ENCODE measurements at regions not wholly inside any gene's neighbourhood (a gene's known extent, or its start where the extent isn't known, plus 50 kb on each side); places are given as distances from the start of the nearest gene placed in this dataset.

DNA sequence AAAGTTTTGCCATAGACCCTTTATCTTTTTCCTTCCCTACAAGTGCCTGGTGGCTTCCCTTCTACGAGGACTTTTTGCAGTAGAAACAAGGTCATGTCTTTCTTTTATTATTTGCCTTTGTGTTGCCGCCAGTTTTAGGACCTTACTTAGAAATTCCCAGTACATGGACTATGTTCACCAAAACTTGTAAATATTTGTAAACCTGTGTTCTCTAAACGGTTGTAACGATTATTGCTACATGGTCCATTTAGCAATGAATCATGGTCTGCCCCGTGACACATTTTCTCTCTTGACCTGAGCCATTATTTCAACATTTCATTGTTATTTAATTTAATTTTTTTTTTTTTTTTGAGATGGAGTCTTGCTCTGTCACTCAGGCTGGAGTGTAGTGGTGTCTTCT lies 110.7 kb downstream of the MFAP3L start (continued):
- TF ChIP-seq CHD7 (IDR thresholded peaks at IDR 0.05; ENCODE audit: insufficient replicate concordance, low read length) (no peak), HDAC2 (IDR thresholded peaks at IDR 0.05; ENCODE audit: borderline replicate concordance in 1 of 2, low read depth in 2 of 2, low read length in 2 of 2) (no peak), ASH2L (IDR thresholded peaks at IDR 0.05; ENCODE audit: low read length) (no peak), SP1 (IDR thresholded peaks at IDR 0.05; ENCODE audit: low read depth, low read length) (no peak), SP4 (IDR thresholded peaks at IDR 0.05; ENCODE audit: low read length) (no peak), POLR2AphosphoS5 (IDR thresholded peaks at IDR 0.05; ENCODE audit: low read depth, low read length) (no peak), POU5F1 (IDR thresholded peaks at IDR 0.05; ENCODE audit: low read depth, low read length) (no peak), SP2 (IDR thresholded peaks at IDR 0.05; ENCODE audit: low read length) (no peak), TAF7 (optimal IDR thresholded peaks at IDR 0.05; ENCODE audit: borderline replicate concordance, low read depth, low read length) (no peak), TCF12 (IDR thresholded peaks at IDR 0.05; ENCODE audit: low read depth, low read length) (no peak), SAP30 (IDR thresholded peaks at IDR 0.05; ENCODE audit: insufficient read depth, insufficient replicate concordance, low read length) (no peak), CEBPB (IDR thresholded peaks at IDR 0.05; ENCODE audit: low read depth, low read length) (no peak)

Data from H1 (cell line).